BJ (cell line): ENCODE measurements at regions not wholly inside any gene's neighbourhood (a gene's known extent, or its start where the extent isn't known, plus 50 kb on each side); places are given as distances from the start of the nearest gene placed in this dataset.

ENCODE experiments used
- CTCF ChIA-PET: fragments of 350-600 bp; formaldehyde crosslinking; extraction: SDS; loops from one replicate; lab custom pipeline; 2021; ENCODE audit warnings: antibody characterized with exemption, inconsistent platforms; lab: Yijun Ruan, JAX
- POLR2A ChIA-PET: fragments of 300-600 bp; sonication (Branson Sonifier 250); formaldehyde crosslinking; extraction: SDS; loops from one replicate; lab custom pipeline; 2021; ENCODE audit warnings: antibody characterized with exemption; lab: Charles Lee
- DNase-seq: peaks from one replicate; pipeline ENCODE4 v3.0.0-alpha.2; 2011; ENCODE audit warnings: low read depth
- H3K27me3 ChIP-seq: 2 replicates; pipeline ENCODE4 v1.6.0; 2011; ENCODE audit warnings: low read length; ENCODE audit not compliant: control insufficient read depth, insufficient read depth
- H3K36me3 ChIP-seq: 2 replicates; pipeline ENCODE4 v1.5.1; 2011; ENCODE audit warnings: low read length; ENCODE audit not compliant: control insufficient read depth, insufficient read depth
- H3K4me3 ChIP-seq: 2 replicates; pipeline ENCODE4 v1.5.1; 2011; ENCODE audit warnings: low read depth, mild to moderate bottlenecking, control low read depth, low read length
- TF ChIP-seq, protein P1 (sequence below): IDR thresholded peaks from 2 replicates; pipeline ENCODE4 v1.5.1; 2011; ENCODE audit warnings: low read depth, mild to moderate bottlenecking, control low read depth, inconsistent platforms, low read length, moderate library complexity; ENCODE audit not compliant: insufficient read depth

DNA sequence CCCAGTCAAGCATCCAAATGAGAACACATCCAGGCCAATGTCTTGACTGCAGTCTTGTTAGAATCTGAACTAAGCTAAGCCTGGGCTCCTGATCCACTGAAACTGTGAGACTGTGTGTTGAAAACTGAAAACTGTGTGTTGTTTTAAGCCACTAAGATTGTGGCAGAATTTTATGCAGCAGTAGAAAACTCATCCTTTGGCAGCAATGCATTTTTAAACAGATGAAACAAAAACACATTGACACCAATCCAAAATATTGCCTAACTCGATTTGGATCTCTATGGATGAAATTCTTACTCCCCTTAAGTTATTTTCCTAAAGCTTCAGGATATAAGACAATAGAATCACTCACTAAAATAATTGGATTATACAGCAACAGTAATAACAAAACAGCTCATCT is 202.3 kb upstream of the KLF12 start:
- H3K27me3 ChIP-seq, result no peaks in the 10 kb centered on the region
- no peaks in the 10 kb centered on the region for H3K36me3 ChIP-seq
- ChIA-PET CTCF (interaction anchor here (1.6 kb wide), 1 partner anchor 17 kb away, joined by 3 read pairs; no protein-coding TSS in a partner anchor), POLR2A (no interaction called here)
- TF ChIP-seq, protein P1, sequence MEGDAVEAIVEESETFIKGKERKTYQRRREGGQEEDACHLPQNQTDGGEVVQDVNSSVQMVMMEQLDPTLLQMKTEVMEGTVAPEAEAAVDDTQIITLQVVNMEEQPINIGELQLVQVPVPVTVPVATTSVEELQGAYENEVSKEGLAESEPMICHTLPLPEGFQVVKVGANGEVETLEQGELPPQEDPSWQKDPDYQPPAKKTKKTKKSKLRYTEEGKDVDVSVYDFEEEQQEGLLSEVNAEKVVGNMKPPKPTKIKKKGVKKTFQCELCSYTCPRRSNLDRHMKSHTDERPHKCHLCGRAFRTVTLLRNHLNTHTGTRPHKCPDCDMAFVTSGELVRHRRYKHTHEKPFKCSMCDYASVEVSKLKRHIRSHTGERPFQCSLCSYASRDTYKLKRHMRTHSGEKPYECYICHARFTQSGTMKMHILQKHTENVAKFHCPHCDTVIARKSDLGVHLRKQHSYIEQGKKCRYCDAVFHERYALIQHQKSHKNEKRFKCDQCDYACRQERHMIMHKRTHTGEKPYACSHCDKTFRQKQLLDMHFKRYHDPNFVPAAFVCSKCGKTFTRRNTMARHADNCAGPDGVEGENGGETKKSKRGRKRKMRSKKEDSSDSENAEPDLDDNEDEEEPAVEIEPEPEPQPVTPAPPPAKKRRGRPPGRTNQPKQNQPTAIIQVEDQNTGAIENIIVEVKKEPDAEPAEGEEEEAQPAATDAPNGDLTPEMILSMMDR, result no peak
- H3K4me3 ChIP-seq, result no peak overlapping the region
- DNase-seq, result no peak

- Histone ChIP-seq H3K4me3 (no peak overlapping the region), H3K27me3 (no peaks in the 10 kb centered on the region), H3K36me3 (no peaks in the 10 kb centered on the region)
- CTCF ChIA-PET, result no interaction called here
- TF ChIP-seq, protein P1, result no peak
- DNase-seq, result no peak
- POLR2A ChIA-PET, result no interaction called here
These were observed 201.2 kb upstream of the KLF12 start for GRCh38 chr13:74335370-74335769.

DNA sequence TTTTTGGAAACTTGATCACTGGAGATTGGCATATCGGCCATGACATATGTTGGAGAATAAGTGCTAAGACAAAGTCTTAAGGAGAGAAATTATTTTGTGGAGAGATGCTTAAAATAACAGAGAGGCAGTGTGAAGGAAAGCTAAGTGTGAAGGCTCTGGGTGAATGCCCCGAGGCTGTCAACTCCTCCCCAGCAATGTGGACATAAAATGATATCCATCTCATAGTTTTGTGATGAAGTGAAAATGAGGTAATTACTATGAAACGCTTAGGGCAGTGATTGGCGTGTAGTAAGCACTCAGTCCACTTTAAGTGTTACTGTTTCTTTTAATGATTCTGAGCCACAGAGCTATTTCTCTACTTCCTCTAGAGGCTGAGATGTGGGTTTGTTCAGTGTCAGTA is 195.8 kb upstream of the KLF12 start:
- CTCF ChIA-PET, result interaction anchor here (1.2 kb wide), 1 partner anchor 189 kb away, joined by 3 read pairs; no protein-coding TSS in a partner anchor
- TF ChIP-seq, protein P1, result no peak
- POLR2A ChIA-PET, result no interaction called here
- no peak overlapping the region for H3K4me3 ChIP-seq
- no peaks in the 10 kb centered on the region for H3K36me3 ChIP-seq
- DNase-seq, result no peak
- no peaks in the 10 kb centered on the region for H3K27me3 ChIP-seq

DNA sequence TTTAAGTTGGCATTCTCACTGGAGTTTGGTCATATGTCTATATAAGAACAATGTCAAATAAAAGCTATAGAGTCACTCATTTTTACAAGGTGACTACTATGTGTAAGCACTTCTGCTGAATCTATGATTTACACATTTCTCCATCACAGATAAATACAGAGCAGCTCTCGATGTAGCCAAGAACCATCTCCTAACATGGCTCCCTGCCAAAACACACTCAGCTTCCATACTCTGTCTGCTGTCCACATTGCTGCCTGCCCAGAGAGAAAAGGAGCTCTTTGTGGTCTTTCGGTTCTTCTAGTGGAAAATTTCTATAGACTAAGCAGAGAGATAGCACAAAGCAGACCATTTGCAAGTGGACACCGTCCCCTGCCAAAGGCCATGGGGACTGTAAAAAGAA is 190.9 kb upstream of the KLF12 start:
- H3K36me3 ChIP-seq, result no peaks in the 10 kb centered on the region
- no peaks in the 10 kb centered on the region for H3K27me3 ChIP-seq
- ChIA-PET CTCF (interaction anchor here (0.9 kb wide), 1 partner anchor 897 kb away, joined by 3 read pairs; no protein-coding TSS in a partner anchor), POLR2A (no interaction called here)
- DNase-seq, result no peak
- TF ChIP-seq, protein P1, result no peak
- no peak overlapping the region; the same call in 1 of the 2 replicates for H3K4me3 ChIP-seq

- CTCF ChIA-PET, result no interaction called here
- POLR2A ChIA-PET, result no interaction called here
These were observed 190.1 kb upstream of the KLF12 start for GRCh38 chr13:74324338-74324737.

More at GRCh38 chr13:74324338-74324737, 190.1 kb upstream of the KLF12 start:
- Histone ChIP-seq H3K27me3 (no peaks in the 10 kb centered on the region), H3K36me3 (no peaks in the 10 kb centered on the region), H3K4me3 (no peak overlapping the region)
- TF ChIP-seq, protein P1, result no peak
- DNase-seq, result no peak
